Neural progenitor cell (in vitro differentiated cells): ENCODE measurements at regions not wholly inside any gene's neighbourhood (a gene's known extent, or its start where the extent isn't known, plus 50 kb on each side); places are given as distances from the start of the nearest gene placed in this dataset.

Experiments used
- CTCF ChIP-seq: fragments of 200-600 bp; sonication (generic); IDR thresholded peaks from 2 replicates; pipeline ENCODE4 v1.5.1; 2017; ENCODE audit warnings: antibody characterized with exemption, mild to moderate bottlenecking
- EZH2 ChIP-seq: fragments of 200-600 bp; sonication (generic); IDR thresholded peaks from 2 replicates; pipeline ENCODE4 v1.6.1; 2017; ENCODE audit warnings: antibody characterized with exemption, mild to moderate bottlenecking, moderate library complexity

DNA sequence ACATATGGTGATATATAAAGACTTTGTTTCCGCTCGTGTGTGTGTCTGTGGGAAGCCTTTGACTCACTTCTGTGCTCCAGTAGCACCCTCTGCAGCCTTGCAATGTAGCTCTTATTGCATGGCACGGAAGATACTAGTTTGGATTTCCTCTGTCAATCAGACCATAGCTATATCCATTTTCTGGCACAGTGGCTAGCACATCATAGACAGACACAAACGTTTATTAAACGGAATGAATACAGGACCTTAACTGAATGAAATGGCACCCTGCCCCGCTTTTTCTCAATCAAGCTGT lies 124.0 kb upstream of the PTPN20 start:
- TF ChIP-seq CTCF = no peak
- TF ChIP-seq EZH2 = no peak
